DMS114 treated with DMSO at 0.1 percent for 48 hours (cell line): ENCODE measurements at regions not wholly inside any gene's neighbourhood (a gene's known extent, or its start where the extent isn't known, plus 50 kb on each side); places are given as distances from the start of the nearest gene placed in this dataset.

Experiments
- DNase-seq: peaks from one replicate; lab custom pipeline; 2025; ENCODE audit not compliant: unreplicated experiment; lab: John Stamatoyannopoulos, UW

- DNase-seq = no peak
Observed at GRCh38 chr3:187899246-187899645, 154.0 kb upstream of the BCL6 start.

- DNase-seq = no peak
Observed at GRCh38 chr3:187900993-187901755, 155.9 kb upstream of the BCL6 start.

GRCh38 chr3:187902041-187902471 is 156.8 kb upstream of the BCL6 start:
- no peak for DNase-seq

GRCh38 chr3:187902936-187903335 is 157.7 kb upstream of the BCL6 start:
- no peak for DNase-seq

GRCh38 chr3:187903697-187904096 is 158.4 kb upstream of the BCL6 start:
- no peak for DNase-seq

- DNase-seq = no peak
Observed at GRCh38 chr3:187906416-187906815, 161.1 kb upstream of the BCL6 start.

GRCh38 chr3:187906920-187907319 is 161.7 kb upstream of the BCL6 start:
- DNase-seq = no peak

- DNase-seq = no peak
Observed at GRCh38 chr3:187909866-187910265, 164.6 kb upstream of the BCL6 start.

- no peak for DNase-seq
Observed at GRCh38 chr3:187912007-187912406, 166.7 kb upstream of the BCL6 start.

- DNase-seq = no peak
Observed at GRCh38 chr3:187913617-187914033, 168.4 kb upstream of the BCL6 start.

GRCh38 chr3:187914231-187914630 is 169.0 kb upstream of the BCL6 start:
- DNase-seq = no peak

- DNase-seq = no peak
Observed at GRCh38 chr3:187916072-187916471, 170.8 kb upstream of the BCL6 start.

GRCh38 chr3:187918081-187918644 is 172.9 kb upstream of the BCL6 start:
- DNase-seq = no peak

GRCh38 chr3:187919048-187919447 is 173.8 kb upstream of the BCL6 start:
- DNase-seq = no peak

- no peak for DNase-seq
Observed at GRCh38 chr3:187919544-187919943, 174.3 kb upstream of the BCL6 start.

- no peak for DNase-seq
Observed at GRCh38 chr3:187920030-187920429, 174.8 kb upstream of the BCL6 start.

- no peak for DNase-seq
Observed at GRCh38 chr3:187920913-187921312, 175.6 kb upstream of the BCL6 start.

- DNase-seq = no peak
Observed at GRCh38 chr3:187921391-187922074, 176.3 kb upstream of the BCL6 start.

GRCh38 chr3:187922704-187923416 is 177.6 kb upstream of the BCL6 start:
- no peak for DNase-seq

- no peak for DNase-seq
Observed at GRCh38 chr3:187924651-187925050, 179.4 kb upstream of the BCL6 start.

GRCh38 chr3:187925326-187925725 is 180.1 kb upstream of the BCL6 start:
- DNase-seq = no peak

- no peak for DNase-seq
Observed at GRCh38 chr3:187926620-187927019, 181.4 kb upstream of the BCL6 start.
